Osteoblast (primary cell): ENCODE measurements at regions not wholly inside any gene's neighbourhood (a gene's known extent, or its start where the extent isn't known, plus 50 kb on each side); places are given as distances from the start of the nearest gene placed in this dataset.

Experiments used
- DNase-seq: peaks from one replicate; pipeline ENCODE4 v3.0.0; 2011; ENCODE audit warnings: low spot score, mixed read lengths; ENCODE audit not compliant: insufficient read length; ENCODE audit errors: missing footprints
- H2AFZ ChIP-seq: 2 replicates; pipeline ENCODE4 v1.6.0; 2011; ENCODE audit warnings: mild to moderate bottlenecking, low read length
- H3K27ac ChIP-seq: 2 replicates; pipeline ENCODE4 v1.5.1; 2011; ENCODE audit warnings: mild to moderate bottlenecking, low read depth, low read length, moderate library complexity
- H3K27me3 ChIP-seq: 2 replicates; pipeline ENCODE4 v1.6.0; 2012; ENCODE audit warnings: mild to moderate bottlenecking, control low read depth, inconsistent platforms, low read length, moderate library complexity; ENCODE audit not compliant: insufficient read depth
- H3K36me3 ChIP-seq: 2 replicates; pipeline ENCODE4 v1.5.1; 2011; ENCODE audit warnings: mild to moderate bottlenecking, low read length, control low read depth, moderate library complexity; ENCODE audit not compliant: insufficient read depth
- H3K4me1 ChIP-seq: 2 replicates; pipeline ENCODE4 v1.5.1; 2011; ENCODE audit warnings: mild to moderate bottlenecking, low read length, control low read depth, moderate library complexity; ENCODE audit not compliant: insufficient read depth
- H3K4me2 ChIP-seq: 2 replicates; pipeline ENCODE4 v1.6.0; 2011; ENCODE audit warnings: mild to moderate bottlenecking, low read length; ENCODE audit not compliant: insufficient read depth
- H3K4me3 ChIP-seq: fragments of 200-600 bp; sonication (generic); 3 replicates; pipeline ENCODE4 v1.5.1; 2012; ENCODE audit warnings: mild to moderate bottlenecking, low read length, inconsistent platforms; ENCODE audit not compliant: insufficient read depth
- H3K79me2 ChIP-seq: 2 replicates; pipeline ENCODE4 v1.6.0; 2012; ENCODE audit warnings: mild to moderate bottlenecking, low read length, control low read depth, inconsistent platforms; ENCODE audit not compliant: insufficient read depth
- H3K9me3 ChIP-seq: 2 replicates; pipeline ENCODE4 v1.5.1; 2011; ENCODE audit warnings: low read depth, low read length, control low read depth
- H4K20me1 ChIP-seq: 2 replicates; pipeline ENCODE4 v1.6.0; 2012; ENCODE audit warnings: mild to moderate bottlenecking, low read length, control low read depth; ENCODE audit not compliant: insufficient read depth
- CTCF ChIP-seq: IDR thresholded peaks from 2 replicates; pipeline ENCODE4 v1.5.1; 2011; ENCODE audit warnings: mild to moderate bottlenecking, low read depth, low read length, moderate library complexity; ENCODE audit errors: extremely low read depth

- no peak overlapping the region for H3K4me3 ChIP-seq
- H3K27me3 ChIP-seq, result no peaks in the 10 kb centered on the region
- H3K4me2 ChIP-seq, result peak overlapping the region; percentile 11
- H3K79me2 ChIP-seq, result no peaks in the 10 kb centered on the region
- no peaks in the 10 kb centered on the region for H3K9me3 ChIP-seq
- TF ChIP-seq CTCF, result no peak
- H2AFZ ChIP-seq, result no peak overlapping the region
- H3K36me3 ChIP-seq, result no peaks in the 10 kb centered on the region
- H3K4me1 ChIP-seq, result no peaks in the 10 kb centered on the region
- DNase-seq, result no peak
- H3K27ac ChIP-seq, result no peak overlapping the region
- H4K20me1 ChIP-seq, result no peaks in the 10 kb centered on the region
Measured at GRCh38 chr4:125461676-125462363, 147.1 kb downstream of the FAT4 start.

GRCh38 chr4:125464146-125464545 lies 149.4 kb downstream of the FAT4 start:
- H3K4me2 ChIP-seq, result no peak overlapping the region
- no peaks in the 10 kb centered on the region for H4K20me1 ChIP-seq
- H3K4me1 ChIP-seq, result no peaks in the 10 kb centered on the region
- peaks cover 2% of the 10 kb centered on the region for H3K36me3 ChIP-seq
- no peak overlapping the region for H2AFZ ChIP-seq
- H3K4me3 ChIP-seq, result no peak overlapping the region
- no peak for TF ChIP-seq CTCF
- no peaks in the 10 kb centered on the region for H3K79me2 ChIP-seq
- H3K9me3 ChIP-seq, result no peaks in the 10 kb centered on the region
- DNase-seq, result no peak
- no peaks in the 10 kb centered on the region for H3K27me3 ChIP-seq
- no peak overlapping the region for H3K27ac ChIP-seq

GRCh38 chr4:125481334-125482045 lies 166.7 kb downstream of the FAT4 start:
- Histone ChIP-seq H3K4me2 (no peak overlapping the region), H3K36me3 (peaks cover 3% of the 10 kb centered on the region), H3K4me1 (no peaks in the 10 kb centered on the region), H3K27me3 (no peaks in the 10 kb centered on the region), H3K9me3 (no peaks in the 10 kb centered on the region), H3K79me2 (no peaks in the 10 kb centered on the region), H4K20me1 (no peaks in the 10 kb centered on the region), H3K27ac (no peak overlapping the region), H3K4me3 (no peak overlapping the region), H2AFZ (no peak overlapping the region)
- no peak for TF ChIP-seq CTCF
- DNase-seq, result no peak

- no peak overlapping the region for H3K27ac ChIP-seq
- DNase-seq, result no peak
- no peaks in the 10 kb centered on the region for H3K79me2 ChIP-seq
- no peaks in the 10 kb centered on the region for H4K20me1 ChIP-seq
- no peak overlapping the region for H3K4me2 ChIP-seq
- H3K4me1 ChIP-seq, result no peaks in the 10 kb centered on the region
- peaks cover 3% of the 10 kb centered on the region for H3K36me3 ChIP-seq
- H3K27me3 ChIP-seq, result no peaks in the 10 kb centered on the region
- no peak for TF ChIP-seq CTCF
- H3K4me3 ChIP-seq, result no peak overlapping the region
- H2AFZ ChIP-seq, result no peak overlapping the region
- H3K9me3 ChIP-seq, result no peaks in the 10 kb centered on the region
Measured at GRCh38 chr4:125482822-125483221, 168.1 kb downstream of the FAT4 start.
